NCI-H345 treated with DMSO at 0.1 percent for 48 hours (cell line): ENCODE measurements at regions not wholly inside any gene's neighbourhood (a gene's known extent, or its start where the extent isn't known, plus 50 kb on each side); places are given as distances from the start of the nearest gene placed in this dataset.
"Not testable (repeated sequence)": the region's sequence is repeated elsewhere in the genome, so short reads cannot be mapped to it uniquely, and the experiment has no call there.

ENCODE experiments used
- DNase-seq: peaks from one replicate; lab custom pipeline; 2025; ENCODE audit not compliant: unreplicated experiment; lab: John Stamatoyannopoulos, UW

DNA sequence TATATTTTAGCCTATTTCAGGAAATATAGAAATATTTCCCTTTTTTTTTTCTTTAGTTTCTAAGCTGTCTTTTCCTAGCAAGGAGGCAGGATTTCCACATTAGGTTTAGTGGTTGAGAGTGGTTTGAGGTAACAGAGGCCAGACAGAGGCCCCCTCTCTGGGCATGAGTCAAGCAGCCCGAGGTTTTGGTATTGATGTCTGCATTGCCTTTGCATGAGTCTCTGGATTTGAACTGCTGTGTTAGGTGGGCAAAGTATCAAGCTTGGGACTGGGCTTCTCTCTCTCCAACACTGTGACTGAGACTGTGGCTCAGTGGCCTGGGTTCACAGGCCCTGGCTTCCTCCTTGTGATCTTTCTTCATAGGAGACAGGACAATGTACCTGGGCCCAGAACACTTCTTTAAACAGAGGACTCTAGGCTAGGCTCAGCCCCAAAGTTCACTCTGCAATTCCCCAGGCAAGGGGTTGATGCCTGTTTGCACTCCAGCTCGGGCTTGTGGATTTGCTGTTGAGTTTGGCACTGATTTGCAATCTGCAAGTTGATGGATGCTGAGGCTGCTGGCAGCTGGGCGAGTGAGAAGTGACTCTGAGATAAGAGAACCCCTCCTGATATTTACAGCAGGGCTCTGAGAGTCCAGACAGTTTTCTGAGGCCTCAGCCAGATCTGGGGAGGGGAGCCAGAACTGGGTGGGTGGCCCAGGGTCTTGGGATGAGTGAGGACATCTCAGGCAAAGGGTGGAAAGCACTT is 271.2 kb downstream of the EN1 start:
- DNase-seq = no peak

- DNase-seq = not testable (repeated sequence)
Observed at GRCh38 chr2:118572380-118572779, 275.1 kb downstream of the EN1 start.

DNA sequence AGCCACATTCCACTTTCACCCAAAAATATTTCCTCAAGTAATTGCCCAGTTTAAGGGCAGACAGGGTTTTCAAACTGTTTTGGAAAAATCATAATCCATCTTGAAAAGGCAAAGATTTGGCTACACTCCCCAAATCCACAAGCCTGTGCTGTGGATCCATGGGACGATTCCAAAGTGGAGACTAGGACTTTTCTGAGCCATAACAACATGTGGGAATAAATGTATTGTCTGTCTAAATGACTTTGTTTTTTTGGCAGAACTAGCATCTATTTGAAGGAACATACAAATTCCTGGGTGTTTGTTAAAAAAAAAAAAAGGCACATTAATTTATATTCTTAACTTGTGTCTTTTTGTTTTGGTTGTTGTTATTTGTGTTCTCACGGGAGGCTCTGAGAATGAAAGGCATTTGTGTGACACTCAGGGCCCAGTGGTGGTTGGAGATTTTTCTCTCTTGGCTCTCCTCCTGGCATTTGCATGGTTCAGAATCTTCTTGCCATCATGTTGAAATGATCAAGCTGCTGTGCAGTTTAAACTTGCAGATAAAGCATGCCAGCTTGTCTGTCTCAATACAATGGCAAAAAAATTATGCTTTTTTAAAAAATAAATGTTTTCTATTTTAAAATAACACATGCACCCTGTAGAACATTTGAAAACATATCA is 277.4 kb downstream of the EN1 start:
- no peak for DNase-seq

DNA sequence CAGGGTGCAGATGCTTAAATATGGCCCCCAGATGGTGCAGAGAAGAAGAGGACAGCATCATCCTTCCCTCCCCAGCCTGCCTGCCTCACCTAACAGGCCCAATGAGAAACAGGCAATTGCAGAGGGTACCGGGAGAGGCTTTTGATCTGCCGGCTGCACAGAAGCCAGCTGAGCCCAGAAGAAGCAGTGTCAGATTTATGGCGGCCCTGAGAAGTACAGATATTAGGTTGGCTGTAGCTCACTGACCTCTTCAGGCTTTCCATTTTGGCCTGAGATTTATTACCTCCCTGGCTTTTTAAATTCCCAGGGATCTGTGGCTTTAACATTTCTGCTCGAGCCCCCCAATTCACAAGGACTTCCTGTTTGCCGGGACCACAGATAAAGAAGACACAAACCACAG is 278.7 kb downstream of the EN1 start:
- DNase-seq = no peak

- no peak for DNase-seq
Observed at GRCh38 chr2:118565786-118566540, 281.5 kb downstream of the EN1 start.

DNA sequence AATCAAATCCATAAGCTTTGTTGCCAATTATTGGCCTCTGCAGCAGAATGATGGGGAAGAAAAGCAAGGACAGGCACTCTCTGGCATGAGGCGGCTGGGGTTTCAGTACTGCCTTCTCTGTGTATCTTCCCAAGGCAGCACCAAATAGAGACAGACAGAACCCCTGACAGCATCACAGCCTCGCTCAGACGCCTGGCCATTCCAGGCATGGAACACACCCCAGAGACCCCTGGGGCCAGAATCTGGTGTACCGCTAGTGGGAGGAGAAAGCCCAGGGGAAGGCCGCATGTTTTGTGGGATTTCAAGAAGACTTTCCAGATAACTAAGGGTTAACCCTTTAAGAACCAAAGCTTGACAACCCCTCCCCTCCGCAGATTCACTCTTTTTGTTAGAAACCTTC is 282.1 kb downstream of the EN1 start:
- no peak for DNase-seq

- DNase-seq = no peak
Observed at GRCh38 chr2:118562144-118562543, 285.3 kb downstream of the EN1 start.

GRCh38 chr2:118558846-118559245 is 288.6 kb downstream of the EN1 start:
- no peak for DNase-seq

DNA sequence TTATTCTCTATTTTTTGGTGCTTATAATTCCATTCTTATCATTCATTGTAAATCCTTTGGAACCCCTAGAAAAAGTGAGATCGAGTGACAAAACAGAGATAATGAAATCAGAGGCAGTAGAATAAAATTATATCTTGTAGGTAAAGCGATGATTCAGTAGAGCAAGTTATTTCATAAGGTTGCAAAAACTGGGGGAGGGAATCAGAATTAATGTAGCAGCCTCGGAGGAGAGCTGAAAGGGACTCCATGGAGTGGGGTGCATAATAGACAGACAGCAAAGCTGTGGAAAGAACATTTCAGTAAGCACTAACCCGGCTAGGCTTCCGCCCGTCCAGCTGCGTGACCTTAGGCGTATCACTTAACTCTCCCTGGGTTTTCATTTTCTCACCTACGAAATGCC is 289.7 kb downstream of the EN1 start:
- no peak for DNase-seq

- DNase-seq = no peak
Observed at GRCh38 chr2:118557016-118557415, 290.4 kb downstream of the EN1 start.

DNA sequence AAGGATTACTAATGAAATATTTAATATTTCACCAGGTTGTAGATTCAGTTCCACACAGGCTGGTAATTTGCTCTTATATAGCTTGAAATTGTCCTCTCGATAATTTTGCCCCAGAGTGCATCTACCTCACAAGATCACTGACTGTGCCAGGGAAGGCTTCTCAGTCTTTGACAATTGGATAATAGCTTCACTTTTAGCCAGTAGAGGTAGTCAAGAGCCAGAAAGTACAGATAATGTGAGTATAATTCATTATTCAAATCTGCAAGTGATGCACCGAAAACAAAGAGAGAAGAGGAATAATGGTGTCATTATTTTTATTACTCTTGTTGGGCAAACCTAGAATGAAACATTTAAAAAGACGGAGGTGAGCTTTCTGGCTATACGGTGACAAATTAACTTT is 292.8 kb downstream of the EN1 start:
- DNase-seq = no peak

DNA sequence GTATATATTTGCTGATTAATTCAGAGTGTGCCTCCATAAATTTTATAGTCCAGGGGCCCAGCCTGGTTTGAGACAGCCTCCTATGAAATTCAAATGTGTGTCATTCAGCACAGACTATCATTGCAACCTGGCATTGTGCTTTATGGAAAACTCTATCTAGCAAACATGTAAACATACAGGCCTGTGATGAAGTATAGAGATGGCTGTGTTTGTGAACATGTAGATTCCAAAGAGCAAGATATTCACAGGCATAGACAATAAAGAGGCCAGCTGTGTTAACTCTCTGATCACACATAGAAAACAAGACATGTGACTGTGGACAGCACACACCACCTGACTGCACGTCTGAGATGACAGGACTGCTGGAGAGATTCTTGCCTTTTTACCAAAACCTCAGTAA is 297.9 kb downstream of the EN1 start:
- DNase-seq = no peak

- no peak for DNase-seq
Observed at GRCh38 chr2:118548880-118549488, 298.5 kb downstream of the EN1 start.

GRCh38 chr2:118539290-118539689 is 308.2 kb downstream of the EN1 start:
- DNase-seq = no peak

DNA sequence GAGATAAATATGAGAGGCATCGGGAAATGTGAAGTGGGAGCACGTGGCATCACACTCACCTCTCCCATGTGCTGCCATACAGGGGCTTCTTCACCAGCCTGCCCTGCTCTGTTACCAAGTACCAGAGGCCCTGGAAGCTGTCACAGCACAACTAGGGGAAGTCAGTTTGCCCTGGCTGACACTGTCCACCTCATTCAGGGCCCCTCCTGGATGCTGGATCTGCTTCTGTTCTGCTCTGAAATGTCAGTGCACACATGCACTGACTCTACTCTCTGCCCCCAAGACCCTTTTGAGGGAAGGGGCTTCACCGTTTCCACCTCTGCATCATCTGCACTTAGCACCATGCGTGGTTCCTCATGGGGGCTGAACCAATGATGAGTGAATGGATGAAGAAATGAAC is 311.1 kb downstream of the EN1 start:
- no peak for DNase-seq

GRCh38 chr2:118535818-118536212 is 311.6 kb downstream of the EN1 start:
- no peak for DNase-seq

DNA sequence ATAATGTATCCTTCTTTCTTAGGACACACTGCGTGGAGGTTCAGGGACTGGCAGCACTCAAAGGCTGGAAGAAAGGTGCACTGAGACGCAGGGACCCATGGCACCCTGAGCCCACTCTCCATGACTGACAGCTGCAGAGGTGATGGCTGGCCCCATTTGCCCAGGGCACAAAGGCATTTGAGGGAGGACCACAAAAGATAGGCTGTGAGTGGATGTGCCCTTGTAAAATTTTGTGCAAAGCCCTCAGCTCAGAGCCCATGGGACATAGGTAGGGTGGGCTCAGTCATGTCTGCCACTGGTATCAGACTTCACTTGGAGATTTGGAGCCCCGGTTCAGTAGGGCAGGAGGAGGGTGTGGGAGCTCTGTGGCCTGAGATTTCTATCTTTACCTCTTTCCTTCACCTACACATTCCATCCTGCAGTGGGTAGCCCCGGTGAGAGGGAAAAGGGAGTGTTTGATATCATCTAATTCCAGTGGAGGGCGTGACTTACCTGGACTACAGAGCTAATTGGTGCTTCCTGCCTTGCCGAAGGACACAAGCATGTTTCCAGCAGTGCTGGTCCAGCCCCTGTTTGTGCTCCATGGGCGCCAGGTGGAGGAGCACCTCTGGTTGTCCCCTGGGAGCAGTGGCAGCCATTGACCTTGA is 312.2 kb downstream of the EN1 start:
- DNase-seq = no peak

DNA sequence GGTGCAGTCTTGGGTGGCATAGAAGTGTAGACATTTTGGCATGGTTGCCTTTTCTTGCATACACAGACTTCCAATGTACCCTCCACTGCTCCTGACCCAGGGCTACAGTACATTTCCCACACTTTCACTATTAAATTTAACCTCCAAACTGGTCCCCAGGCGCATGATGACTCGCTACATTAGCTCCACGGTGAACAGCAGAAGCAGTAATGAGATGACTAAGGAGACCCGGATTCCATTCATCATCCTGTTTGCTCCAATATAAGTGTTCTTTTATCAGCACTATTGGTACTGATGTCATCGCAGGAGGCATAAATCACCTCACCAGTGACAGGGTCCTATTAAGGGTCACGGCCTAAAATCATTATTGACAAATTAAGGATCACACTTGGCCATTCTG is 316.5 kb downstream of the EN1 start:
- no peak for DNase-seq

DNA sequence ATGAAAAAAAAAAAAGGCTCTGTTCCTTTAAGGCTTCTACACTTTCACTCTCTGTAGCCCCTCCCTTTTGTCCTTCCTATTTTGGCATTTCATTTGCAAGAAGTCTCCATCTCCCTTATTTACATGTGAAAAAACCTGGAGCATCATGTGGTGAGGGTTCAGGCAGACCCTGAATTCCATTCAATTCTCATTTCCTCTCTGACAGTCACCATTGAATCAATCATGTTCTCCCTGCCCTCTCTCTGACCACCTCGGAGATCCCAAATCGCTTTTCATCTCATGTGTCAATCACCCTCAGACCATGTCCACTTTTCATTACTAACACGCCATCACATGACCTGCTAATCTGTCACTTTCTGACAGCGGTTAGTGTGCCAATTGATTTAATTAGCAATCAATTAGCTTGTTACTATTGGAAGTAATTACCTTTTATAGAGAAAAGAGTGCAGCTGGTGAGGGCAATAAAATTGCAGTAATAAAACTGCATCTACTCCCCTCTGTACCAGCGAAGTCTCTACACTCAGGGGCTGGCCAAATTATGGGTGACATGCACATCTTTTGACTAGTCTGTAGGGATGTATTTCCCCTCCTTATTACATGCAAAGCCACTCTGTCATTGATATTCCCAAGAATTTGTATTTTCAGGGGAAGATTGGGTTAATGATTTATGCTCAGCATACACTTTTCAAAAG is 317.4 kb downstream of the EN1 start:
- no peak for DNase-seq

- no peak for DNase-seq
Observed at GRCh38 chr2:118527571-118527970, 319.9 kb downstream of the EN1 start.

DNA sequence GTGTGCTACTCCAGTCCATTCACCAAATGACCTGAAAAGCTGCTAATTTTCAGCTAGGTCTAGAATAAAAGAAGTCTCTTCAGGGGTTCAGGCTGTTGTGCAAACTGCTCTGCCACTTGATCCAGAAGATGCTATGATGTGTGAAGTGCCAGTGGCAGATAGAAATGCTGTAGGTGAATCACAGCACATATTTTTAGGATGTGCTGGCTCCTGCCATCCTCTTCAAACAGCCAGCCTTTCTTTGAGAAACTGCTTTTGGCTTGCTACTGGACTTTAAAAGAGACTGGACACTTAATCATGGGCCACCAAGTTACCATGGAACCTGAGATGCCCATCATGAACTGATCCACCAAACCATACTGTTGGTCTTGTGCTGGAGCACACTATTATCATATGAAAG is 322.1 kb downstream of the EN1 start:
- no peak for DNase-seq
